Natural killer cell (primary cell): ENCODE measurements at regions not wholly inside any gene's neighbourhood (a gene's known extent, or its start where the extent isn't known, plus 50 kb on each side); places are given as distances from the start of the nearest gene placed in this dataset.
"Not testable (repeated sequence)": the region's sequence is repeated elsewhere in the genome, so short reads cannot be mapped to it uniquely, and the experiment has no call there.

ENCODE experiments used
- ATAC-seq, 3 donors: fragments of 150-1000 bp in 2 of 3; fragments of 200-7000 bp in 1 of 3; cut with Tn5 transposase; 1 replicate in 1 of 3; 2 replicates in 2 of 3; pipeline ENCODE4 v1.10.0; 2021; ENCODE audit warnings: mild to moderate bottlenecking in 2 of 3, moderate library complexity in 2 of 3
- DNase-seq, 2 donors: peaks; one replicate each; pipeline versions ENCODE4 v3.0.0 to v3.0.0-alpha.2; 2013 to 2021; ENCODE audit warnings: mixed read lengths in 1 of 2
- H3K27ac ChIP-seq: one replicate; pipeline ENCODE4 v1.5.1; 2013; ENCODE audit warnings: mild to moderate bottlenecking, low read length
- H3K27me3 ChIP-seq: one replicate; pipeline ENCODE4 v1.6.1; 2013; ENCODE audit warnings: low read length; ENCODE audit not compliant: control insufficient read depth, insufficient read depth
- H3K36me3 ChIP-seq: one replicate; pipeline ENCODE4 v1.6.1; 2013; ENCODE audit warnings: low read length; ENCODE audit not compliant: control insufficient read depth, insufficient read depth
- H3K4me1 ChIP-seq: one replicate; pipeline ENCODE4 v1.6.1; 2013; ENCODE audit warnings: low read length; ENCODE audit not compliant: control insufficient read depth, insufficient read depth
- H3K4me3 ChIP-seq: one replicate; pipeline ENCODE4 v1.5.1; 2013; ENCODE audit warnings: low read length
- H3K9me3 ChIP-seq: one replicate; pipeline ENCODE4 v1.6.1; 2013; ENCODE audit warnings: low read length; ENCODE audit not compliant: control insufficient read depth, insufficient read depth
- H3K27ac Mint-ChIP-seq, 2 donors: one replicate each; pipeline ENCODE4 v1.8.0; 2022; ENCODE audit warnings: mild to moderate bottlenecking in 2 of 2, mixed read lengths in 2 of 2, moderate library complexity in 1 of 2
- H3K27me3 Mint-ChIP-seq, 2 donors: one replicate each; pipeline ENCODE4 v1.8.0; 2022; ENCODE audit warnings: low read depth in 2 of 2, mixed read lengths in 2 of 2
- H3K36me3 Mint-ChIP-seq: one replicate; pipeline ENCODE4 v1.8.0; 2022; ENCODE audit warnings: mixed read lengths
- H3K4me1 Mint-ChIP-seq, 2 donors: one replicate each; pipeline ENCODE4 v1.8.0; 2022; ENCODE audit warnings: mixed read lengths in 2 of 2
- H3K4me3 Mint-ChIP-seq: one replicate; pipeline ENCODE4 v1.8.0; 2022; ENCODE audit warnings: mild to moderate bottlenecking, moderate library complexity, mixed read lengths
- H3K9me3 Mint-ChIP-seq, 2 donors: one replicate each; pipeline ENCODE4 v1.8.0; 2022; ENCODE audit warnings: mixed read lengths in 2 of 2
- WGBS: methylation state at CpG from one replicate; pipeline ENCODE4 v1.1.7; 2013; ENCODE audit warnings: missing lambda C conversion rate; ENCODE audit not compliant: insufficient coverage; 5-methylcytosine and 5-hydroxymethylcytosine counted together
- intact Hi-C: fragments of 100-400 bp; cut with micrococcal nuclease; formaldehyde crosslinking; loops from one replicate; pipeline ENCODE4 v1.14.2; 2022
- TF ChIP-seq, protein P1 (sequence below): fragments of 200-600 bp; IDR thresholded peaks from one replicate; pipeline ENCODE4 v1.8.0; 2022; ENCODE audit warnings: antibody characterized with exemption

DNA sequence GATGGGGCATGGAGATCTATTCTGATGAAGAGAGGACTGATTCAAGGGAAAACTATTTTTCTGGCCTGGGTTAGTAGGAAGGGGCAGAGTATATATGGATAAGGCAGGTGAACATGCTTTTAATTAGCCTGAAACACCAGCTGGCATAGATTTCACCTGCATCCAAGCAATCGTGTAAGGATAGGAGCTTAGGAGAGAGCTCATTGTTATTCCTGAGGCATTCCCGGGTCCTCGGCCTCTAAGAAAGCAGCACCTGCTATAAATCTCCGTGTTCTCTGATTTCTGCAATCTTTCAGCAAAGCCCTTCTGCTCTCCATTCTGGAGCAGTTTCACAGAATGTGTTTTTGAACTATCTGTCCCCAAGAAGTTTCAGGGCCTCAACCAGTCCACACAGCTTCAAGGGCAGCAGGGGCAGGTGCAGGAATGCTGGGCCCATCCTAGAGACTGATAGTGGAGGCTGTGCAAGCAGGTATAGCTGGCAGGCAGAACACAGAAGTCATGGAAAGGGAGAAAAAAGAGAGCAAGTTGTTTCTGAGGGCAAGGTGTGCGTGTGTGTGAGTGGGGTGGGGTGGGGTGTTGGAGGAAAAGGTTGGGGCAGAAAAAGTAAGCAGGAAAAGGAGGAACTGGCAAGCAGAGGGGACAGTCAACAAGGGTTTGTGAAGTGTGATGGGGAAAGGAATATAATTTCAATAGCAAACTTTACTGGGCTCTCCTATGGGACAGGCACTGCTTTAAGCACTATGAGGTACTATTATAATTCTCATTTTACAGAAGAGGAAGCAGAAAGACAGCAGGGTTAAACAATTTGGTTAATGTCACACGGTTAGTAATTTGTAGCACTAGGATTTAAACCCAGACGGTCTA is 203.7 kb upstream of the SSTR1 start:
- H3K27ac Mint-ChIP-seq = no peak overlapping the region
- no peak for ATAC-seq

GRCh38 chr14:38004610-38004879 is 203.2 kb upstream of the SSTR1 start:
- intact Hi-C loops = no loop called here
- Histone ChIP-seq H3K4me1 (no peaks in the 10 kb centered on the region), H3K27me3 (no peaks in the 10 kb centered on the region), H3K9me3 (no peaks in the 10 kb centered on the region), H3K36me3 (no peaks in the 10 kb centered on the region), H3K4me3 (no peak overlapping the region), H3K27ac (no peak overlapping the region)
- no peak for DNase-seq
- Mint-ChIP-seq H3K4me1 (peaks cover 0 to 7% of the 10 kb centered on the region in 2 donors), H3K9me3 (no peaks in the 10 kb centered on the region), H3K27me3 (no peaks in the 10 kb centered on the region), H3K27ac (no peak overlapping the region), H3K36me3 (no peaks in the 10 kb centered on the region), H3K4me3 (no peak overlapping the region)
- TF ChIP-seq, protein P1, sequence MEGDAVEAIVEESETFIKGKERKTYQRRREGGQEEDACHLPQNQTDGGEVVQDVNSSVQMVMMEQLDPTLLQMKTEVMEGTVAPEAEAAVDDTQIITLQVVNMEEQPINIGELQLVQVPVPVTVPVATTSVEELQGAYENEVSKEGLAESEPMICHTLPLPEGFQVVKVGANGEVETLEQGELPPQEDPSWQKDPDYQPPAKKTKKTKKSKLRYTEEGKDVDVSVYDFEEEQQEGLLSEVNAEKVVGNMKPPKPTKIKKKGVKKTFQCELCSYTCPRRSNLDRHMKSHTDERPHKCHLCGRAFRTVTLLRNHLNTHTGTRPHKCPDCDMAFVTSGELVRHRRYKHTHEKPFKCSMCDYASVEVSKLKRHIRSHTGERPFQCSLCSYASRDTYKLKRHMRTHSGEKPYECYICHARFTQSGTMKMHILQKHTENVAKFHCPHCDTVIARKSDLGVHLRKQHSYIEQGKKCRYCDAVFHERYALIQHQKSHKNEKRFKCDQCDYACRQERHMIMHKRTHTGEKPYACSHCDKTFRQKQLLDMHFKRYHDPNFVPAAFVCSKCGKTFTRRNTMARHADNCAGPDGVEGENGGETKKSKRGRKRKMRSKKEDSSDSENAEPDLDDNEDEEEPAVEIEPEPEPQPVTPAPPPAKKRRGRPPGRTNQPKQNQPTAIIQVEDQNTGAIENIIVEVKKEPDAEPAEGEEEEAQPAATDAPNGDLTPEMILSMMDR = no peak
- ATAC-seq = no peak

More for the DNA sequence above, 203.7 kb upstream of the SSTR1 start:
- Mint-ChIP-seq H3K27me3 (no peaks in the 10 kb centered on the region), H3K4me3 (no peak overlapping the region), H3K4me1 (peaks cover 0 to 7% of the 10 kb centered on the region in 2 donors), H3K9me3 (no peaks in the 10 kb centered on the region), H3K36me3 (no peaks in the 10 kb centered on the region)
- no peak overlapping the region for H3K27ac ChIP-seq
- no peak overlapping the region for H3K4me3 ChIP-seq
- intact Hi-C loops = no loop called here
- DNase-seq = no peak
- no peaks in the 10 kb centered on the region for H3K9me3 ChIP-seq
- WGBS = 91% methylated on average over 6 of the region's 7 CpGs
- TF ChIP-seq, protein P1 = no peak
- H3K27me3 ChIP-seq = no peaks in the 10 kb centered on the region
- H3K36me3 ChIP-seq = no peaks in the 10 kb centered on the region
- H3K4me1 ChIP-seq = no peaks in the 10 kb centered on the region

DNA sequence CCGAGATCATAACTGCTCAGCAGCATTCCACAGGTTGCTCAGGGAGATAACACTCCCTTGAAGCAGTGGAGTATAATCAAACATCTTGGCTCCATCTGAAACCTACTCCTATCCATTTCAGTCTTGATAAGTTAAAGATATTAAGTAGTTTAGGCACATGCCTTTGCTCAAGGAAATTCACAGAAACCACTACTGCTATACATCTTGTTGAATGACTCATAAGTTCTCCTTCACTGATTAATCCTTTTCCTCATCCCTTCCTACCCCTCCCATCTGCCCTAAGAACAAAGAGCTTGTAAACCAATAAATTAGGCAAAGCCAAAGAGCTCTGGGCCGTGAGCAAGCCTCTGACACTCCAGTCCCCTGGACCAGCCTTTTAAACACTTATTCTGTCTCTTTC is 196.5 kb upstream of the SSTR1 start:
- H3K36me3 Mint-ChIP-seq, H3K4me1 ChIP-seq, H3K27me3 ChIP-seq, DNase-seq, H3K27ac Mint-ChIP-seq, H3K36me3 ChIP-seq, H3K27ac ChIP-seq, H3K27me3 Mint-ChIP-seq, H3K9me3 Mint-ChIP-seq, H3K4me3 ChIP-seq, H3K4me1 Mint-ChIP-seq, ATAC-seq, intact Hi-C loops, H3K4me3 Mint-ChIP-seq: not testable (repeated sequence)
- WGBS = 78% methylated on average over 2 of the region's 2 CpGs
- H3K9me3 ChIP-seq = peaks cover 11% of the 10 kb centered on the region

DNA sequence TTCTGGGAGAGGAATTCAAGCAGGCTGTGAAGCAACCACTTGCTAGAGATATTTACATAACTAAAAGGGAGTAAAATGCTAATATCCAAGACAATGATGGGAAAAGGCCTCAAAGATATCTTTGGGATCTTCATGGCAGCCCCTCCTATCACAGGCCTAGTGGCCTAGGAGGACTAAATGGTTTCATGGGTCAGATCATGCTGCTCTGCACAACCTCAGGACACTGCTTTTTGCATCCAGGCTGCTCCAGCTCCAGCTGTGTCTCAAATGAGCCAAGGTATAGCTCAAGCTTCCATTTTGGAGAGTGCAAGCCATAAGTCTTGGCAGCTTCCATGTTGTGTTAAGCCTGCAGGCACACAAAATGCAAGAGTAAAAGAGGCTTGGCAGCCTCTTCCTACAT is 195.6 kb upstream of the SSTR1 start:
- intact Hi-C loops = no loop called here
- H3K36me3 ChIP-seq = no peaks in the 10 kb centered on the region
- no peak for DNase-seq
- peaks cover 11% of the 10 kb centered on the region for H3K9me3 ChIP-seq
- Mint-ChIP-seq H3K4me3 (no peak overlapping the region), H3K36me3 (peaks cover 9% of the 10 kb centered on the region), H3K27me3 (no peaks in the 10 kb centered on the region), H3K4me1 (no peaks in the 10 kb centered on the region), H3K27ac (no peak overlapping the region), H3K9me3 (peaks cover 4 to 5% of the 10 kb centered on the region in 2 donors)
- ATAC-seq = no peak
- no peak overlapping the region for H3K4me3 ChIP-seq
- H3K27ac ChIP-seq = no peak overlapping the region
- H3K4me1 ChIP-seq = no peaks in the 10 kb centered on the region
- TF ChIP-seq, protein P1 = no peak
- H3K27me3 ChIP-seq = no peaks in the 10 kb centered on the region
